PC-9 (cell line): ENCODE measurements at regions not wholly inside any gene's neighbourhood (a gene's known extent, or its start where the extent isn't known, plus 50 kb on each side); places are given as distances from the start of the nearest gene placed in this dataset.

ENCODE experiments used
- BruUV-seq: library from RNA; stranded (reverse); fragments of 400-500 nt; replicated peaks from 2 replicates; lab custom pipeline; 2021; lab: Mats Ljungman, UMichigan
- CTCF ChIA-PET: fragments of 300-600 bp; sonication (Branson Sonifier 250); formaldehyde crosslinking; loops from one replicate; lab custom pipeline; 2022; ENCODE audit warnings: antibody characterized with exemption; lab: Charles Lee
- POLR2A ChIA-PET: fragments of 300-600 bp; sonication (Branson Sonifier 250); formaldehyde crosslinking; loops from one replicate; lab custom pipeline; 2022; ENCODE audit warnings: antibody characterized with exemption; ENCODE audit not compliant: unreplicated experiment; lab: Charles Lee
- DNase-seq, 2 experiments: peaks; one replicate each; pipeline versions ENCODE4 v3.0.0 to v3.0.0-alpha.2; 2015 to 2022; ENCODE audit warnings: mixed read lengths in 1 of 2
- H2AFZ ChIP-seq: fragments of 200-600 bp; sonication (generic); 2 replicates; pipeline ENCODE4 v1.8.1; 2017; ENCODE audit warnings: antibody characterized with exemption
- H3F3A ChIP-seq: fragments of 200-600 bp; sonication (generic); 2 replicates; pipeline ENCODE4 v1.8.1; 2017; ENCODE audit warnings: antibody characterized with exemption, mild to moderate bottlenecking, low read depth; ENCODE audit not compliant: insufficient read depth
- H3K27ac ChIP-seq: fragments of 200-600 bp; sonication (generic); 2 replicates; pipeline ENCODE4 v1.6.1; 2016; ENCODE audit warnings: mixed run types
- H3K27me3 ChIP-seq: fragments of 200-600 bp; sonication (generic); 2 replicates; pipeline ENCODE4 v1.6.1; 2016; ENCODE audit warnings: low read depth, mixed run types; ENCODE audit not compliant: insufficient read depth
- H3K36me3 ChIP-seq: fragments of 200-600 bp; sonication (generic); 2 replicates; pipeline ENCODE4 v1.6.1; 2016; ENCODE audit warnings: low read depth, mixed run types
- H3K4me1 ChIP-seq: fragments of 200-600 bp; sonication (generic); replicated peaks from 2 replicates; pipeline ENCODE4 v1.6.1; 2016; ENCODE audit warnings: mixed run types; ENCODE audit not compliant: insufficient read depth
- H3K4me2 ChIP-seq: fragments of 200-600 bp; sonication (generic); 2 replicates; pipeline ENCODE4 v1.6.1; 2017; ENCODE audit warnings: mixed run types
- H3K4me3 ChIP-seq: fragments of 200-600 bp; sonication (generic); 2 replicates; pipeline ENCODE4 v1.6.1; 2016; ENCODE audit warnings: mixed run types
- H3K79me2 ChIP-seq: fragments of 200-600 bp; sonication (generic); 2 replicates; pipeline ENCODE4 v1.6.1; 2017; ENCODE audit warnings: low read depth, mixed run types
- H3K9me2 ChIP-seq: fragments of 200-600 bp; sonication (generic); 2 replicates; pipeline ENCODE4 v1.8.1; 2017; ENCODE audit warnings: mild to moderate bottlenecking; ENCODE audit not compliant: insufficient read depth
- H3K9me3 ChIP-seq: fragments of 200-600 bp; sonication (generic); 2 replicates; pipeline ENCODE4 v1.8.1; 2016; ENCODE audit warnings: low read depth; ENCODE audit not compliant: insufficient read depth
- H4K20me1 ChIP-seq: fragments of 200-600 bp; sonication (generic); 2 replicates; pipeline ENCODE4 v1.8.1; 2017; ENCODE audit not compliant: insufficient read depth
- EZH2 ChIP-seq: fragments of 200-600 bp; sonication (generic); IDR thresholded peaks from 2 replicates; pipeline ENCODE4 v1.8.0; 2017; ENCODE audit warnings: antibody characterized with exemption, low read depth
- intact Hi-C: fragments of 100-400 bp; cut with micrococcal nuclease; formaldehyde crosslinking; loops from one replicate; pipeline ENCODE4 v1.10.0; 2022; ENCODE audit not compliant: unreplicated experiment
- TF ChIP-seq, protein P1 (sequence below): fragments of 200-600 bp; sonication (generic); conservative IDR thresholded peaks from 2 replicates; pipeline ENCODE4 v1.6.1; 2017; ENCODE audit warnings: mixed run types, antibody characterized with exemption, mild to moderate bottlenecking, moderate library complexity

DNA sequence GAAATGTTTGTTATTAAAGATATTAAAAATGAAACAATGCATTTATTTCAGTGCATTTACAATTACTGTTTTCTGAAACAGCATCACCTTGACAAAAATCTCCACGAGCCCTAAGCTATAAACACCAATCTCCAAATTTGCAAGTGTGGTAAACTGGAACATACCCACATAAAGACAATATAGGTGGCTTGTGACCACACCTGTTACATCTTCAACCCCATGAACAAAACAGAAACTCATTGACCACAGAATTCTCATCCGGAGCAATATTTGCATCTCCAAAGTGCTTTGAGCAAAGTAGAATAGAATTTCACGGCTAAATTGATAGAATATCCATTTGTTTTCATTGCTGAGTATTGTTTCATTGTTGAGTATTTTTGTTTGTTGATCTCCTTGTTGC, 375.2 kb upstream of the FLRT2 start:
- Histone ChIP-seq H3K27me3 (no peaks in the 10 kb centered on the region), H3K4me2 (no peak overlapping the region), H3K9me2 (no peaks in the 10 kb centered on the region), H3K79me2 (no peaks in the 10 kb centered on the region), H3K27ac (no peak overlapping the region), H4K20me1 (no peaks in the 10 kb centered on the region), H3K4me3 (no peak overlapping the region), H3K9me3 (no peaks in the 10 kb centered on the region), H3F3A (no peaks in the 10 kb centered on the region), H2AFZ (no peak overlapping the region), H3K4me1 (no peaks in the 10 kb centered on the region), H3K36me3 (no peaks in the 10 kb centered on the region)
- TF ChIP-seq, protein P1, sequence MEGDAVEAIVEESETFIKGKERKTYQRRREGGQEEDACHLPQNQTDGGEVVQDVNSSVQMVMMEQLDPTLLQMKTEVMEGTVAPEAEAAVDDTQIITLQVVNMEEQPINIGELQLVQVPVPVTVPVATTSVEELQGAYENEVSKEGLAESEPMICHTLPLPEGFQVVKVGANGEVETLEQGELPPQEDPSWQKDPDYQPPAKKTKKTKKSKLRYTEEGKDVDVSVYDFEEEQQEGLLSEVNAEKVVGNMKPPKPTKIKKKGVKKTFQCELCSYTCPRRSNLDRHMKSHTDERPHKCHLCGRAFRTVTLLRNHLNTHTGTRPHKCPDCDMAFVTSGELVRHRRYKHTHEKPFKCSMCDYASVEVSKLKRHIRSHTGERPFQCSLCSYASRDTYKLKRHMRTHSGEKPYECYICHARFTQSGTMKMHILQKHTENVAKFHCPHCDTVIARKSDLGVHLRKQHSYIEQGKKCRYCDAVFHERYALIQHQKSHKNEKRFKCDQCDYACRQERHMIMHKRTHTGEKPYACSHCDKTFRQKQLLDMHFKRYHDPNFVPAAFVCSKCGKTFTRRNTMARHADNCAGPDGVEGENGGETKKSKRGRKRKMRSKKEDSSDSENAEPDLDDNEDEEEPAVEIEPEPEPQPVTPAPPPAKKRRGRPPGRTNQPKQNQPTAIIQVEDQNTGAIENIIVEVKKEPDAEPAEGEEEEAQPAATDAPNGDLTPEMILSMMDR, result no peak
- TF ChIP-seq EZH2, result no peak
- intact Hi-C loops, result no loop called here
- ChIA-PET CTCF (no interaction called here), POLR2A (no interaction called here)
- no peak for DNase-seq
- BruUV-seq, result no TSS peak

DNA sequence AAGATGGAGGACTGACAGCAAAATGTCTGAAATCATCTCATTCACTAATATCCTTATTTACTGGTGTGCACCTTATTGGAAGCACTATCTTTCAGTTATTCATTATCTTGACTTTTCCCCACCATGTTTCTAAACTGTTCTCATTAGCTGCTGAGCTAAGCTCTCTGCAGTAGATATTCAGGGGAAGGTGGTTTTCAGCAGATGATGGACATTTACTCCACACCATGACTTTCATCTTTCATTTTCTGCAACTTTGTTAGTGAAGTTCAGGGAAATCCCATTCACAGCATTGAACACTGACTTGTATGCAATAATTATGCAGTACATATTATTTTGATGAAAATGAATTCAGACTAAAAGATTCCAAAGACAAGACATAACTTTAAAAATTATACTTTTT, 373.6 kb upstream of the FLRT2 start:
- Histone ChIP-seq H2AFZ (no peak overlapping the region), H3F3A (no peaks in the 10 kb centered on the region), H3K36me3 (no peaks in the 10 kb centered on the region), H3K9me3 (no peaks in the 10 kb centered on the region), H3K4me2 (no peak overlapping the region), H4K20me1 (no peaks in the 10 kb centered on the region), H3K9me2 (no peaks in the 10 kb centered on the region), H3K27me3 (no peaks in the 10 kb centered on the region), H3K4me1 (no peaks in the 10 kb centered on the region), H3K79me2 (no peaks in the 10 kb centered on the region), H3K4me3 (no peak overlapping the region), H3K27ac (no peak overlapping the region)
- ChIA-PET CTCF (no interaction called here), POLR2A (no interaction called here)
- TF ChIP-seq EZH2, result no peak
- intact Hi-C loops, result no loop called here
- DNase-seq, result no peak
- BruUV-seq, result no TSS peak

DNA sequence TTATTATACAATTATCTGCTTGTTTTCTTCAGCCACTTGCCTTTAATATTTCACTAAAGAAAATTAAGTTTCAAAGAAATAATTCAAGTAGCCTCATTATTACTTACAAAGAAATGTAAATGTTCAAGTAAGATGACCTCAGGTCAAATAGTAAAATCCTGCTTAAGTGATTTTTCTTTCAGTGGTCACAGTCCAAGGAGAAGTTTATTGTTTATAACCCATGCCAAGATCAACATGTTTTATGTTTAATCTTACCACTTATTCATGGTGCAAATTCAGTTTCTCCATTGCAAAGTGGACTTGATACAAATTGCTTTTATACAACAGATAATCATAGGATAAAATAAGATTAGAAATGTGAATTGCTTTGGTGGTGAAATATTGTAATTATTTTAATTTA, 370.2 kb upstream of the FLRT2 start:
- no peaks in the 10 kb centered on the region for H3K36me3 ChIP-seq
- ChIA-PET POLR2A (no interaction called here), CTCF (no interaction called here)
- H3K4me1 ChIP-seq, result no peaks in the 10 kb centered on the region
- BruUV-seq, result no TSS peak
- no peaks in the 10 kb centered on the region for H3K9me2 ChIP-seq
- no peaks in the 10 kb centered on the region for H4K20me1 ChIP-seq
- TF ChIP-seq, protein P1, result no peak
- TF ChIP-seq EZH2, result no peak
- H3K4me3 ChIP-seq, result no peak overlapping the region
- no peaks in the 10 kb centered on the region for H3K9me3 ChIP-seq
- no peak overlapping the region for H3K4me2 ChIP-seq
- H3F3A ChIP-seq, result no peaks in the 10 kb centered on the region
- H3K79me2 ChIP-seq, result no peaks in the 10 kb centered on the region
- H3K27ac ChIP-seq, result no peak overlapping the region
- no peaks in the 10 kb centered on the region for H3K27me3 ChIP-seq
- no peak overlapping the region for H2AFZ ChIP-seq
- no peak for DNase-seq
- intact Hi-C loops, result no loop called here

DNA sequence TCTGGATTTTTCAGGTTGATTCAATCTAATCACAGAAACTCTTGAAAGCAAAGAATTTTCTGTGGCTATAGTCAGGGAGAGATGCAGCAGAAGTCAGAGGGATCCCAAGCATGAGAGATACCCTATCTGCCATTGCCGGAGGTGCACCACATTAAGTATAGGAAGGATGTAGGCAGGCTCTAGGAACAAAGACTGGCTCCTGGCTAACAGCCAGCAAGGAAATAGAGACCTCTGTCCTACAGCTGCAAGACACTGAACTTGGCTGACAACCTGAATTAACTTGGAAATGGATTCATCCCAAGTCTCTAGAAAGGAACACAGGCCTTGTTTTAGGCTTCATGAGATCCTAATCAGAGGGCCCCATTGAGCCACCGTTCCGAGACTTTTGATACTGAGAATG, 364.9 kb upstream of the FLRT2 start:
- no peak overlapping the region for H3K4me2 ChIP-seq

More for the DNA sequence above, 364.9 kb upstream of the FLRT2 start:
- H3K9me2 ChIP-seq, result no peaks in the 10 kb centered on the region
- no peaks in the 10 kb centered on the region for H3K27me3 ChIP-seq
- no peaks in the 10 kb centered on the region for H3K9me3 ChIP-seq
- intact Hi-C loops, result no loop called here
- H4K20me1 ChIP-seq, result no peaks in the 10 kb centered on the region
- ChIA-PET POLR2A (no interaction called here), CTCF (no interaction called here)
- TF ChIP-seq, protein P1, result no peak
- no peaks in the 10 kb centered on the region for H3K4me1 ChIP-seq
- H3K79me2 ChIP-seq, result no peaks in the 10 kb centered on the region
- no peak overlapping the region for H3K4me3 ChIP-seq
- no peaks in the 10 kb centered on the region for H3F3A ChIP-seq
- BruUV-seq, result no TSS peak
- H2AFZ ChIP-seq, result no peak overlapping the region
- peak in 1 of 2 experiments; percentile 2 for DNase-seq
- H3K27ac ChIP-seq, result no peak overlapping the region
- no peaks in the 10 kb centered on the region for H3K36me3 ChIP-seq
